H9 (cell line): ENCODE measurements at regions not wholly inside any gene's neighbourhood (a gene's known extent, or its start where the extent isn't known, plus 50 kb on each side); places are given as distances from the start of the nearest gene placed in this dataset.

Source experiments
- DNase-seq: peaks from one replicate; pipeline ENCODE4 v3.0.0-alpha.2; 2017
- H2AFZ ChIP-seq: one replicate; pipeline ENCODE4 v1.6.1; 2013; ENCODE audit warnings: mild to moderate bottlenecking, low read length, control low read depth, moderate library complexity
- H2AK5ac ChIP-seq: 2 replicates; pipeline ENCODE4 v1.6.1; 2013; ENCODE audit warnings: low read length, control low read depth, mixed read lengths; ENCODE audit not compliant: insufficient read length
- H2BK120ac ChIP-seq: one replicate; pipeline ENCODE4 v1.6.1; 2013; ENCODE audit warnings: low read depth, mild to moderate bottlenecking, low read length, control low read depth, inconsistent platforms; ENCODE audit not compliant: poor library complexity, severe bottlenecking
- H2BK12ac ChIP-seq: 2 replicates; pipeline ENCODE4 v1.6.1; 2013; ENCODE audit warnings: low read length, control low read depth, mixed read lengths, low read depth; ENCODE audit not compliant: insufficient read length
- H2BK15ac ChIP-seq: 2 replicates; pipeline ENCODE4 v1.6.1; 2013; ENCODE audit warnings: low read depth, low read length, control low read depth
- H2BK20ac ChIP-seq: one replicate; pipeline ENCODE4 v1.6.1; 2013; ENCODE audit warnings: low read depth, mild to moderate bottlenecking, low read length, control low read depth, inconsistent platforms; ENCODE audit not compliant: poor library complexity, severe bottlenecking
- H2BK5ac ChIP-seq: 2 replicates; pipeline ENCODE4 v1.6.1; 2013; ENCODE audit warnings: low read length, control low read depth, mixed read lengths; ENCODE audit not compliant: insufficient read length
- H3K14ac ChIP-seq: 2 replicates; pipeline ENCODE4 v1.6.1; 2013; ENCODE audit warnings: low read length, control low read depth; ENCODE audit not compliant: insufficient read depth
- H3K18ac ChIP-seq: 2 replicates; pipeline ENCODE4 v1.6.1; 2013; ENCODE audit warnings: low read depth, mild to moderate bottlenecking, mixed read lengths, low read length, control low read depth; ENCODE audit not compliant: insufficient read length
- H3K23ac ChIP-seq: 2 replicates; pipeline ENCODE4 v1.6.1; 2013; ENCODE audit warnings: low read length, control low read depth, mixed read lengths, low read depth; ENCODE audit not compliant: insufficient read length
- H3K23me2 ChIP-seq: 2 replicates; pipeline ENCODE4 v1.6.1; 2013; ENCODE audit warnings: low read depth, mild to moderate bottlenecking, mixed read lengths, low read length, control low read depth; ENCODE audit not compliant: insufficient read length, poor library complexity, severe bottlenecking
- H3K27ac ChIP-seq: 2 replicates; pipeline ENCODE4 v1.5.1; 2013; ENCODE audit warnings: low read length, control low read depth, mixed read lengths, low read depth; ENCODE audit not compliant: insufficient read length
- H3K27me3 ChIP-seq: 2 replicates; pipeline ENCODE4 v1.6.1; 2013; ENCODE audit warnings: low read length, control low read depth, inconsistent platforms; ENCODE audit not compliant: insufficient read depth
- H3K4ac ChIP-seq: 2 replicates; pipeline ENCODE4 v1.6.1; 2013; ENCODE audit warnings: low read depth, mild to moderate bottlenecking, control low read depth, inconsistent platforms, low read length, moderate library complexity
- H3K4me1 ChIP-seq: 2 replicates; pipeline ENCODE4 v1.6.1; 2013; ENCODE audit warnings: low read length, control low read depth, inconsistent platforms; ENCODE audit not compliant: insufficient read depth
- H3K4me2 ChIP-seq: 2 replicates; pipeline ENCODE4 v1.6.1; 2013; ENCODE audit warnings: low read length, control low read depth, mixed read lengths; ENCODE audit not compliant: insufficient read length, insufficient read depth
- H3K56ac ChIP-seq: 2 replicates; pipeline ENCODE4 v1.6.1; 2013; ENCODE audit warnings: low read depth, mild to moderate bottlenecking, mixed read lengths, low read length, control low read depth; ENCODE audit not compliant: insufficient read length
- H3K79me1 ChIP-seq: 2 replicates; pipeline ENCODE4 v1.6.1; 2013; ENCODE audit warnings: low read depth, mild to moderate bottlenecking, moderate library complexity, low read length, control low read depth, inconsistent platforms; ENCODE audit not compliant: insufficient read depth, poor library complexity, severe bottlenecking
- H3K79me2 ChIP-seq: 2 replicates; pipeline ENCODE4 v1.6.1; 2013; ENCODE audit warnings: low read length, control low read depth, inconsistent platforms; ENCODE audit not compliant: insufficient read depth
- H3K9ac ChIP-seq: 2 replicates; pipeline ENCODE4 v1.6.1; 2013; ENCODE audit warnings: low read length, control low read depth, mixed read lengths; ENCODE audit not compliant: insufficient read length; ENCODE audit errors: extremely low read depth
- H3K9me3 ChIP-seq: one replicate; pipeline ENCODE4 v1.6.1; 2013; ENCODE audit warnings: low read depth, low read length, inconsistent platforms; ENCODE audit not compliant: control insufficient read depth
- H3T11ph ChIP-seq: one replicate; pipeline ENCODE4 v1.6.1; 2013; ENCODE audit warnings: mild to moderate bottlenecking, low read length, control low read depth, inconsistent platforms
- H4K20me1 ChIP-seq: one replicate; pipeline ENCODE4 v1.6.1; 2013; ENCODE audit not compliant: control insufficient read depth, insufficient read length, insufficient read depth
- H4K5ac ChIP-seq: 2 replicates; pipeline ENCODE4 v1.6.1; 2013; ENCODE audit warnings: low read depth, mild to moderate bottlenecking, mixed read lengths, low read length, control low read depth; ENCODE audit not compliant: insufficient read length
- H4K8ac ChIP-seq: replicated peaks from 2 replicates; pipeline ENCODE4 v1.6.1; 2013; ENCODE audit warnings: low read length, control low read depth, mixed read lengths, low read depth; ENCODE audit not compliant: insufficient read length
- H4K91ac ChIP-seq: 2 replicates; pipeline ENCODE4 v1.6.1; 2013; ENCODE audit warnings: low read depth, mild to moderate bottlenecking, moderate library complexity, mixed read lengths, low read length, control low read depth; ENCODE audit not compliant: insufficient read length
- H3K27ac Mint-ChIP-seq, 3 experiments: 2 replicates in 2 of 3; 3 replicates in 1 of 3; pipeline ENCODE4 v1.8.0; 2020 to 2021; ENCODE audit warnings: mixed read lengths in 3 of 3, mild to moderate bottlenecking in 1 of 3, moderate library complexity in 1 of 3
- H3K27me3 Mint-ChIP-seq: 2 replicates; pipeline ENCODE4 v1.8.0; 2021; ENCODE audit warnings: low read depth, mild to moderate bottlenecking, moderate library complexity, mixed read lengths
- H3K36me3 Mint-ChIP-seq, 3 experiments: 2 replicates in 2 of 3; 3 replicates in 1 of 3; pipeline ENCODE4 v1.8.0; 2020 to 2021; ENCODE audit warnings: low read depth in 3 of 3, mixed read lengths in 3 of 3; ENCODE audit not compliant: insufficient read depth in 1 of 3
- H3K4me1 Mint-ChIP-seq, 2 experiments: 2 replicates each; pipeline ENCODE4 v1.8.0; 2020; ENCODE audit warnings: mixed read lengths in 2 of 2
- H3K4me3 Mint-ChIP-seq, 2 experiments: 2 replicates in 1 of 2; 3 replicates in 1 of 2; pipeline ENCODE4 v1.8.0; 2020 to 2021; ENCODE audit warnings: mild to moderate bottlenecking in 2 of 2, mixed read lengths in 2 of 2, moderate library complexity in 1 of 2
- H3K9me3 Mint-ChIP-seq, 2 experiments: 2 replicates in 1 of 2; 3 replicates in 1 of 2; pipeline ENCODE4 v1.8.0; 2020; ENCODE audit warnings: mild to moderate bottlenecking in 2 of 2, mixed read lengths in 2 of 2, moderate library complexity in 1 of 2
- CTCF ChIP-seq: fragments of 200-600 bp; sonication (generic); conservative IDR thresholded peaks from 3 replicates; pipeline ENCODE4 v1.8.0; 2021; ENCODE audit warnings: antibody characterized with exemption, mild to moderate bottlenecking
- WGBS: extraction: QIAGEN DNeasy Blood & Tissue Kit; methylation state at CpG from one replicate; pipeline ENCODE4 v1.1.7; 2013; ENCODE audit warnings: missing lambda C conversion rate, low lambda C conversion rate, mixed read lengths; ENCODE audit not compliant: insufficient read length; ENCODE audit errors: extremely low coverage; 5-methylcytosine and 5-hydroxymethylcytosine counted together

GRCh38 chr16:86239381-86239780 lies 270.9 kb upstream of the FOXF1 start:
- H2BK12ac ChIP-seq: no peak overlapping the region
- no peak overlapping the region for H2BK15ac ChIP-seq
- TF ChIP-seq CTCF: no peak
- no peak overlapping the region for H4K8ac ChIP-seq
- no peak overlapping the region for H3K23ac ChIP-seq
- H3K9me3 ChIP-seq: no peaks in the 10 kb centered on the region
- H4K20me1 ChIP-seq: no peaks in the 10 kb centered on the region
- no peak overlapping the region for H4K5ac ChIP-seq
- H3K27me3 ChIP-seq: no peaks in the 10 kb centered on the region
- no peak overlapping the region for H3K56ac ChIP-seq
- Mint-ChIP-seq H3K27me3 (peaks cover 8% of the 10 kb centered on the region), H3K4me1 (peaks cover 24 to 26% of the 10 kb centered on the region in 2 experiments), H3K4me3 (no peak overlapping the region), H3K36me3 (no peaks in the 10 kb centered on the region), H3K27ac (peak overlapping the region in 1 of 3 experiments; percentile 6; a peak in 1 of 7 replicates), H3K9me3 (peaks cover 0 to under 1% of the 10 kb centered on the region in 2 experiments; a peak in 2 of 5 replicates)
- H2AFZ ChIP-seq: no peak overlapping the region
- H3K79me1 ChIP-seq: no peaks in the 10 kb centered on the region
- DNase-seq: no peak
- no peaks in the 10 kb centered on the region for H3K79me2 ChIP-seq
- H2BK20ac ChIP-seq: no peak overlapping the region
- no peak overlapping the region for H2BK5ac ChIP-seq
- no peak overlapping the region for H2AK5ac ChIP-seq
- no peak overlapping the region for H3K4ac ChIP-seq
- H3K9ac ChIP-seq: no peak overlapping the region
- no peak overlapping the region for H3K14ac ChIP-seq
- no peak overlapping the region for H3K27ac ChIP-seq
- no peaks in the 10 kb centered on the region for H3K23me2 ChIP-seq
- H2BK120ac ChIP-seq: no peak overlapping the region
- H4K91ac ChIP-seq: no peak overlapping the region
- H3K4me1 ChIP-seq: no peaks in the 10 kb centered on the region; the same call in 1 of the 2 replicates
- no peak overlapping the region for H3K4me2 ChIP-seq
- H3K18ac ChIP-seq: no peak overlapping the region
- WGBS: no CpG with 5 or more reads among the region's 9 CpGs
- H3T11ph ChIP-seq: no peak overlapping the region
